Fibroblast of lung (primary cell): ENCODE measurements at regions not wholly inside any gene's neighbourhood (a gene's known extent, or its start where the extent isn't known, plus 50 kb on each side); places are given as distances from the start of the nearest gene placed in this dataset.
A peak's percentile ranks its signal among the peaks of the same experiment; 100 is the strongest.
"Not testable (repeated sequence)": the region's sequence is repeated elsewhere in the genome, so short reads cannot be mapped to it uniquely, and the experiment has no call there.

Experiments
- DNase-seq, 2 donors: peaks; one replicate each; pipeline versions ENCODE4 v3.0.0 to v3.0.0-alpha.2; 2010; ENCODE audit warnings: low read depth in 2 of 2
- H2AFZ ChIP-seq: 2 replicates; pipeline ENCODE4 v1.5.1; 2012; ENCODE audit warnings: low read length, control low read depth, inconsistent platforms
- H3K27ac ChIP-seq: 2 replicates; pipeline ENCODE4 v1.5.1; 2011; ENCODE audit warnings: low read length, control low read depth; ENCODE audit not compliant: insufficient read depth
- H3K27me3 ChIP-seq: 2 replicates; pipeline ENCODE4 v1.5.1; 2011; ENCODE audit warnings: mild to moderate bottlenecking, low read length; ENCODE audit not compliant: control insufficient read depth, insufficient read depth
- H3K36me3 ChIP-seq: 2 replicates; pipeline ENCODE4 v1.5.1; 2011; ENCODE audit warnings: low read length; ENCODE audit not compliant: control insufficient read depth, insufficient read depth
- H3K4me1 ChIP-seq: 2 replicates; pipeline ENCODE4 v1.5.1; 2011; ENCODE audit warnings: low read length; ENCODE audit not compliant: control insufficient read depth, insufficient read depth; ENCODE audit errors: extremely low read depth
- H3K4me2 ChIP-seq: 2 replicates; pipeline ENCODE4 v1.5.1; 2011; ENCODE audit warnings: low read length, control low read depth; ENCODE audit not compliant: insufficient read depth; ENCODE audit errors: extremely low read depth
- H3K4me3 ChIP-seq, 4 experiments: fragments of 200-600 bp in 1 of 4; sonication (generic) in 1 of 4; replicated peaks in 1 of 4; 2 replicates each; pipeline ENCODE4 v1.5.1; 2011 to 2016; ENCODE audit warnings: low read length in 4 of 4, low read depth in 3 of 4, mild to moderate bottlenecking in 3 of 4, control low read depth in 2 of 4, inconsistent platforms in 1 of 4, mixed read lengths in 1 of 4; ENCODE audit not compliant: insufficient read depth in 1 of 4; ENCODE audit errors: control extremely low read depth in 1 of 4
- H3K79me2 ChIP-seq: 2 replicates; pipeline ENCODE4 v1.5.1; 2012; ENCODE audit warnings: mild to moderate bottlenecking, low read length, inconsistent platforms; ENCODE audit not compliant: control insufficient read depth, insufficient read depth
- H3K9ac ChIP-seq: 2 replicates; pipeline ENCODE4 v1.5.1; 2011; ENCODE audit warnings: mild to moderate bottlenecking, low read length, control low read depth; ENCODE audit not compliant: insufficient read depth
- H3K9me3 ChIP-seq: 2 replicates; pipeline ENCODE4 v1.5.1; 2012; ENCODE audit warnings: low read depth, low read length; ENCODE audit not compliant: control insufficient read depth, insufficient read depth
- H4K20me1 ChIP-seq: 2 replicates; pipeline ENCODE4 v1.5.1; 2011; ENCODE audit warnings: low read length; ENCODE audit not compliant: control insufficient read depth, insufficient read depth; ENCODE audit errors: extremely low read depth
- CTCF ChIP-seq, 2 donors: IDR thresholded peaks in 1 of 2; conservative IDR thresholded peaks in 1 of 2; 1 replicate in 1 of 2; 2 replicates in 1 of 2; pipeline ENCODE4 v1.5.1; 2011 to 2012; ENCODE audit warnings: low read length in 2 of 2, control low read depth in 1 of 2, inconsistent platforms in 1 of 2, low read depth in 1 of 2, mild to moderate bottlenecking in 1 of 2
- EZH2 ChIP-seq: IDR thresholded peaks from 2 replicates; pipeline ENCODE4 v1.5.1; 2012; ENCODE audit warnings: low read length, control low read depth, mild to moderate bottlenecking; ENCODE audit errors: missing control alignments

- TF ChIP-seq EZH2, result no peak
- no peak overlapping the region for H3K9ac ChIP-seq
- no peak for DNase-seq
- no peaks in the 10 kb centered on the region for H3K36me3 ChIP-seq
- no peak overlapping the region for H3K4me2 ChIP-seq
- no peaks in the 10 kb centered on the region for H3K79me2 ChIP-seq
- no peaks in the 10 kb centered on the region for H3K27me3 ChIP-seq
- no peak overlapping the region for H3K27ac ChIP-seq
- H3K9me3 ChIP-seq, result no peaks in the 10 kb centered on the region
- peaks cover 2% of the 10 kb centered on the region for H3K4me1 ChIP-seq
- no peaks in the 10 kb centered on the region for H4K20me1 ChIP-seq
- H3K4me3 ChIP-seq, result no peak overlapping the region
- H2AFZ ChIP-seq, result no peak overlapping the region
Measured at GRCh38 chr5:102668220-102668932, 86.7 kb upstream of the PAM start.

- Histone ChIP-seq H4K20me1 (no peaks in the 10 kb centered on the region), H3K79me2 (no peaks in the 10 kb centered on the region), H3K4me3 (no peak overlapping the region), H3K27ac (no peak overlapping the region), H3K4me1 (no peaks in the 10 kb centered on the region), H3K4me2 (no peak overlapping the region), H3K27me3 (no peaks in the 10 kb centered on the region), H3K9me3 (no peaks in the 10 kb centered on the region), H3K9ac (no peak overlapping the region), H2AFZ (no peak overlapping the region), H3K36me3 (no peaks in the 10 kb centered on the region)
- no peak for DNase-seq
- TF ChIP-seq CTCF (conservative IDR thresholded peaks at IDR 0.05 in 1 of 2, IDR thresholded peaks at IDR 0.05 in 1 of 2; ENCODE audit: low read depth in 1 of 2, low read length in 2 of 2), result peak; percentile 51 to 57
- TF ChIP-seq EZH2, result no peak
Measured at GRCh38 chr5:102670224-102670836, 84.8 kb upstream of the PAM start.

GRCh38 chr5:102671033-102671734 lies 83.9 kb upstream of the PAM start:
- not testable (repeated sequence) for H3K4me1 ChIP-seq, H3K4me3 ChIP-seq, H3K79me2 ChIP-seq, DNase-seq, H4K20me1 ChIP-seq, H3K27ac ChIP-seq, H3K4me2 ChIP-seq, H3K9me3 ChIP-seq, H3K36me3 ChIP-seq, H3K27me3 ChIP-seq, H2AFZ ChIP-seq, H3K9ac ChIP-seq
